ENCODE measurements at regions not wholly inside any gene's neighbourhood (a gene's known extent, or its start where the extent isn't known, plus 50 kb on each side); places are given as distances from the start of the nearest gene placed in this dataset.
A peak's percentile ranks its signal among the peaks of the same experiment; 100 is the strongest.
"Not testable (repeated sequence)": the region's sequence is repeated elsewhere in the genome, so short reads cannot be mapped to it uniquely, and the experiment has no call there.

DNA sequence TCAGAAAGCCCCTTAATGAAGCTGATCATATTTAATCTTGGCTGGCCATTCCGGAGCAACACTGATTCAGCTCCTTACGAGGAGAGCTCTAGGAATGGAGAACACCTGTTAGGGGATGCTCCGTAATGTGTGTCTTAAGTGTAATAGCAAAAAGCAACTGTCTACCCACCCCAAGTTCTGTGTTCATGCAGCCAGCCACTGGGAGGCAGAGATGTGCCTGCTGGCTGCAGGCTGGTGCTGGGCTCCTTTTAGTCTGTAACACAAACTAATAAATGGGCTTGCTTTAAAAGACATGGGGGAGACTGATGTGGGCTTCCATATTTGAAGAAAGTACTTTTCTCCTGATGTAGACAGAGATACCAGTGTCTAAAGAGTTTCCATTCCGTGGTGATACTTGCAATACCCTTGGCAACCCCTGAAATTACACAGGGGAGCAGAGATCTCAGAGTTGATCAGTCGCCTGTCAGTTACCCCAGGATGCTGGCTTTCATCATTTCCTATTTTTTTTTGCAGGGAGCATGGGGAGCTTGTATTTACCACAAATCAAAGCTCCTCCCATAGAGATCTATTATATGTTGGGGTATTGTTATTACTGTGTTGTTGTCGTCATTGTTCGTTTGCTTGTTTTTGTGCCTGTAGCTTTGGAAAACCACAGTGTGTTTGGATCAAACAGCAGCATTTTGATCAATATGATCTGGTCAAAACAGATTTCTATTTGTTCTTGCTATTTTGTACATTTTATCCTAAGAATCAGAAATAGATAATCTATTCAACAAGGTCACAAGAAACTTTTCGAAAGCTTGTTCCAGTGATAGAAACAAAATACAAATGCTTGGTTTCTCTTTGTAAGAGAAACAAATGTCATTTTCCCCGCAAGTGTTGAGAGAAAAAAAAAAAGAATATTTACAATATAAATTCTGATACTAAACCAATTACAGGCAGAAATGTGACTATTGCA lies 65.8 kb downstream of the MTX3 start:
- DNase-seq (ENCODE audit: low read depth) = peak; percentile 15

DNA sequence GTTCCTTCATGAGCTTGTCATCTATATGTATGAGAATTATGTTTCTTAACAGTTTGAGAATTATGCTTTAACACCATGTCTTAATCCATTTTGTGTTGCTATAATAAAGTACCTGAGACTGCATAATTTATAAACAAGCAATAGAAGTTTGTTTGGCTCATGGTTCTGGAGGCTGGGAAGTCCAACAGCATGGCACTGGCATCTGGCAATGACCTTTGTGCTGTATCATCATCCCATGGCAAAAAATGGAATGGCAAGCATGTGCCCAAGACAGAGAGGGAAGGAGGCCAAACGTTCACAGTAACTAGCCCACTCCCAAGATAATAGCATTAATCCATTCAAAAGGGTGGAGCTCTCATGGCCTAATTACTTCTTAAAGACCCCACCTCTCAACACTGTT lies 67.6 kb downstream of the MTX3 start:
- DNase-seq (ENCODE audit: low read depth) = no peak

DNA sequence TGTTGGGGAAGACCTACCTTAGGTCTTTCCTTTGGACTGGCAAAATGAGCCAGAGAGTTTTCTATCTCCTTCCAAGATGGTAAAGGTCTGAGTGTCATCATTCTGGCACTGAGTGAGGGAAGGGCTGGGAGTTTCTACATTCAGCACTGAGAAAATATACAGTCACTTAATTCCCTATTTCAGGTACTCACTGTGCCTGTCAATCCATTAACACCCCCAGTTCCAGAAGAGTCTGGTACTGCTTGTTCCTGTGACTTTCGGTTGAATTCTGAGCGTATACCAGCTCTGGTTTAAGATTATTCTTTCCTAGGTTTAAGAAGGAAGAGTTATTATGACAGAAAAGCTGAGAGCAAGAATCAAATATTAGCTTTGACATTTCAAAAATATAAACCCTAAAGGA lies 68.4 kb downstream of the MTX3 start:
- no peak for DNase-seq (ENCODE audit: low read depth)

DNA sequence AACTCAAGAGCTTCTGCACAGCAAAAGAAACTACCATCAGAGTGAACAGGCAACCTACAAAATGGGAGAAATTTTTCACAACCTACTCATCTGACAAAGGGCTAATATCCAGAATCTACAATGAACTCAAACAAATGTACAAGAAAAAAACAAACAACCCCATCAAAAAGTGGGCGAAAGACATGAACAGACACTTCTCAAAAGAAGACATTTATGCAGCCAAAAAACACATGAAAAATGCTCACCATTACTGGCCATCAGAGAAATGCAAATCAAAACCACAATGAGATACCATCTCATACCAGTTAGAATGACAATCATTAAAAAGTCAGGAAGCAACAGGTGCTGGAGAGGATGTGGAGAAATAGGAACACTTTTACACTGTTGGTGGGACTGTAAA lies 83.6 kb downstream of the MTX3 start:
- DNase-seq (ENCODE audit: low read depth) = not testable (repeated sequence)

DNA sequence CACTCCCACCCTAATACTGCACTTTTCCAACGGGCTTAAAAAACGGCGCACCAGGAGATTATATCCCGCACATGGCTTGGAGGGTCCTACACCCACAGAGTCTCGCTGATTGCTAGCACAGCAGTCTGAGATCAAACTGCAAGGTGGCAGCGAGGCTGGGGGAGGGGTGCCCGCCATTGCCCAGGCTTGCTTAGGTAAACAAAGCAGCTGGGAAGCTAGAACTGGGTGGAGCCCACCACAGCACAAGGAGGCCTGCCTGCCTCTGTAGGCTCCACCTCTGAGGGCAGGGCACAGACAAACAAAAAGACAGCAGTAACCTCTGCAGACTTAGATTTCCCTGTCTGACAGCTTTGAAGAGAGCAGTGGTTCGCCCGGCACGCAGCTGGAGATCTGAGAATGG lies 88.5 kb downstream of the MTX3 start:
- not testable (repeated sequence) for DNase-seq (ENCODE audit: low read depth)

DNA sequence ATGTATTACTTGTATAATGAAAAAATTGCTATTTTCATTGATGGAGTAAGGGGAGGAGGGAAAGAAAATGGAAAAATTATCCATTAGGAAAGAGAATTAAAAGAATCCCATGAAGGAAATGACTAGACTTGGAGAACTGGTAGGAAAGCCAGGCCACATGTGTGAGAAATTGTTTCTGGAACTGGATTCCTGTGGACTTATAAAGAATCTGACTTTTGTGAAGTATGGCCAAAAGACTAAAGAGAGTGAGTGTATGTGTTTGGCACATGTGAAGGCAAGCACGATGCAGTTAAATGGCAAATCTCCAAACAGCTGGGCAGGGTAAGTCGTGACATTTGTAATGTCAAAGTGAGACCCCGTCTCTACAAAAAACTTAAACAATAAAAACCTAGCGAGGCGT lies 89.4 kb downstream of the MTX3 start:
- DNase-seq (ENCODE audit: low read depth) = no peak

DNA sequence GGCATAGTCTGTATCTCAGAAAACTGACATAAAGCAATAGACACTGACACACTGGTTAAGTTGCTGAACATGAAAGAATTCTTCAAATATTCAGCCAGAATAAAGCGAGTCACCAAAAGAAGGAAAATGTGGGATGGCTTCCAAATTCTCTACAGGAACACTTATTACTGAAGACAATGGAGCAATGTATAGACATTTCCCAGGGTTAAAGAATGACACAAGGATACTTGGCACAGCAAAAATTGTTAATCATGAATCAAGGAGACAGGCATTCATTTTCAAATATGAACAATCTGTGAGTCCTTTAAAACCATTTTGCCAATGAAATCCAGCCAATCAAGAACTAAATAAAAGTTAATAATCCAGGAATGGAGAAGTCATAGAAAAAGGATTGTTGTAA lies 92.5 kb downstream of the MTX3 start:
- no peak for DNase-seq (ENCODE audit: low read depth)

DNA sequence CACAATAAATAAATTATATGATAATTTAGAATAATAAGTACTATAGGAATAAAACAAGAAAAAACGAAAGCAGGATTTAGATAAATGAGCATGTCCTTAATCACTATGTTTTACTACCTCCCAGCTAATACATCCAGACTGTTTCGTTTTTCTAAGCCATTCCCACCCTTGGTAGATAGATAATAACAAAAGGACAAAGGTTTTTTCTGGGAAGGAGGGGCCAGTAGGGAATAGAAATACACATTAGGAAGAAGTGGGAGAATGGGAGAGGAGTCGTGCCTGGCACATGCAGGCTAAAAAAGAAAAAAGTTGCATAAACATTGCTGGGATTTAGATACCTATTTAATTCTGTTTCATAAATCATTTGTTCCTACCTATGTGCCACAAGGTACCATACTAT lies 97.1 kb downstream of the MTX3 start:
- DNase-seq (ENCODE audit: low read depth) = no peak

DNA sequence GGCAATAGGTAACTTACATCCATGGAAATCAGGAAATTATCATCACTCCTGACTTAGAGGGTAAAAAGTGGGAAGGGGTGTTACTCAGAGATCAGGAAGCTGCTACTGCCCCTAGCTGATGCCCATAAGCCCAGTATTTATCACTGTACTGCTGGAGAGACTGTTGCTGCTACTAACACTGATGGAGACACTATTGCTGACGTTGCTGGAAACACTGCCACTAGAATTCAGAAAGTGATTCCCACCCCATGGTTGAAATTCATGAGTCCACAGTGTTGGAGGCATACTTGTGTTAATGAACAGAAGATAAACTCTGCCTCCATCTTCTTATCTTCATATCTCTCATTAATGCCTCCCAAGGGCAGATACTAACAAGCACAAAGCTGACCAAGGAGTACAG lies 97.6 kb downstream of the MTX3 start:
- DNase-seq (ENCODE audit: low read depth) = no peak

DNA sequence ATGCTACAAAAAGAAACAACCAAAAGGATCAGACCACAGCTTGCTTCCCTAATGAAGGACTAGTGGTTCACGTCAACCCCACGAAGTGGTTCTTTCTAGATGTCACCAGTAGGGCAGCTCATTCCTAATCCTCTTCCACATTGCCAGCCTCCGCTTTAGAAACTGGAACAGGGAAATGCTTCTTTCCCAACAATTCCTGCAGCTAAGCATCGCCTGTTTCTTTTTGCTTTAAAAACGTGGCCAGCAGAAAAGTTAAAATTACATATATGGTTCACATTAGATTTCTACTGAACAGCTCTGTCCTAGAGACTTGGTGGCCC lies 100.2 kb downstream of the MTX3 start:
- DNase-seq (ENCODE audit: low read depth) = no peak

DNA sequence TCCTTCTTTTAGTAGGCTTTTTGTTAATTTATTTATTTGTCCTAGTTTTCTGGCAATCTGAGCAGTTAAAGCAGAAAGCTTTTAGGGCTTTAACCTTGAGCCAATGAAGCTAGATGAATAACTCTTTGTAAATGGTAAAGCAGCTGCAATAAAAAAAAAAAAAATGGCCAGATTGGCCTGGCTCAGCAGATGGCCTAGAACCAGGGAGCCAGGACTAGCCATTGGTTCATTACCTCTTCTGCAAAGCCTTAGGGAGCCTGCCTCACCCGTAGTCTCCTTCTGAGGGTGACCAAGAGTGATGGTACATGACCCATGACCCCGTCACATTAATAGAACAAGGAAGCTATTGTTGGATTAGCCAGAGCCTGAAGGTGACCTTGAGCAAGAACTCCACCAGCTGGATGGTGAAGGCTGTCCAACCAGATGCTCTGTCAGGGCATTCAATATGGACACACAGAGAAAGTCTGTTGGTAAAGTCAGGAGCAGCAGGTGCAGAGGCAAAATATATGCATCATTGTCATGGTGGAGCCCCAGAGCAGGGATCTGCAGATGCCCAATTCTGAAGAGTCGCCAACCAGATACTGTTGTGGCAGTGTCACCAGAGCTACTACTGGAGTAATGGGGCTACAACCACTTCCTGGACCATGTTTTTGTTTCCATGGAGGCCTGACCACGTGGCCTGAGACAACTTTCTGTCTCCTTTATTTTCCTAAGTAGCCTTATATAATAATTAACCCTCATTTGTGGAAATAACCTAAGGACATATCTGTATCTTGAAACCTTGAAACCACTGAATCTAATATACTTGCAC lies 100.7 kb downstream of the MTX3 start:
- no peak for DNase-seq (ENCODE audit: low read depth)

DNA sequence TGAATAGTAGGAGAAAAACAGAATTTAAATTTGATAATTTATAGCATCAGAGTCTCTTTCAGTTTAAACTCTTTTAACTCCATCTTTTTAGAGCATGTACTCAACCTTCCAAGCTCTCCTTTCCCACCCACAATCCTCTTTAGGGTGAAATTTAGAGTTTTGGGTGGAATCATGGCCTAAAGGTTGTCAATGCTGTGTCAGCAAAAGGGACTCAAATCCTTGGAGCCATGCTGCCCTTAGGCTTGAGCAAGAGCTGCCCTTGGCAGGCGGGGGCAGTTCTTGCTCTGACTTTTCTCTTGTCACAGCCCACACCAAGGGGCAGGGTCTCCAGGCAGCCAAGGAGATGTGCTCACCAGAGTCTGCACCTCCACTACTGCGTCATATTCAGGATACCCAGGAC lies 102.4 kb downstream of the MTX3 start:
- no peak for DNase-seq (ENCODE audit: low read depth)

DNA sequence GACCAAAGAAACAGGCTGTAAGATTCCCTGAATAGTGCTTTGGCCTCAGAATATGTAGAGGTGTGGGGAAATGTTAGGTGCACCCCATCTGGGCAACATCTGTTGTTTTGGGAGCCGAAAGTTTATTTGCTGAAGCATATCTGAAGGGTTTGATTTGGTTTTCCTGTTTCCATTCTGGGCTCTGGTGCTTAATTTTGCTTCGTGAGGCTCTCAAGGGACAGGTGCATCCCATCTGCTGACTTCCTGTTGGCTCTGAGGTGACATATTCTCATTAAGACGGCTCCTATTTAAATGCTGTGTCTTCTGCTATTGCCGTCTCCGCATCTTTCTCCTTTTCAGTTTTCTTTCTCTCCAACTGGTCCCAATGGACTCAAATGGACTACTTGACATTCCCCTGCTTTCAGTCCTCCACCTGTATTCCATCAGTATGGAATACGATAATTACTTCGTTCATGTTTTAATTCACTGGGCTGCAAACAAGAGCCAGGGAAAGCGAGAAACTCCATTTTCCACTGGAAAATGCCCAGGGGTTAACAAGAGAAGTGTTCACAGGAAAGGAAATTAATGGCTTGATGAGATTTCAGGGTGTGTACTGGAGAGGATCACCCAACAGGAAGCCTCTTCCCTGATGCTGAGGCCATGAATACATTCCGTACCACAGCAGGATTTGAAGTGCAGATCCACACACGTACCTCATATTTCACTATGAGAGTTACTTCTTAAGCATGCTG lies 104.0 kb downstream of the MTX3 start:
- no peak for DNase-seq (ENCODE audit: low read depth)

DNA sequence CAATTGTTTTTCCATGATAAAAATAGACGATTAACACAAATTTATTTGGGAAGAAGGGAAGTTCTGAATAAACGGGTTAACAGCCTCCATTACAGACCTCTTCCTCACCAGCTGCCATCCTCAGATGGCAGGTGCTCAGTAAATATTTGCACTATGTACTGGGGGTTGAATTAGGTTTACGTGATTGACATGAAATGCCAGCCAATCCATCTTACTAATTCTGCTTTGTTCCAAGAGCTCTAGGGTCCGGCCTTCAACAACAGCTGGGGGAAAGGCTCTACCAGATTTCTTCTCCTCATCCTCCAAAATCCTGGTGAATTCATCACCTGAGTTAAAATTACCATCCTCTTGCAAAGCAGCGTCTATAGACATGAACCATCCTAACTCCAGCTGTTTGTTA lies 104.6 kb downstream of the MTX3 start:
- no peak for DNase-seq (ENCODE audit: low read depth)

DNA sequence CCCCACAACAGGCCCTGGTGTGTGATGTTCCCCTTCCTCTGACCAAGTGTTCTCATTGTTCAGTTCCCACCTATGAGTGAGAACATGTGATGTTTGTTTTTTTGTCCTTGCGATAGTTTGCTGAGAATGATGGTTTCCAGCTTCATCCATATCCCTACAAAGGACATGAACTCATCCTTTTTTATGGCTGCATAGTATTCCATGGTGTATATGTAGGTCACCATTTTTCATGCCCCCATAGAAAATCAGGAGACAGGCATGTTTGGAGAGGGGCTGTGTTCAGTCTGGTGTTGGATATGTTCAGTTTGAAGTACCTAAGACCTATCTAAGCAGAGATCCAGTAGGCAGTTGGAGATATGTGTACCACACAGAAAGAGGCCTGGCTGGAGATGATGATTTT lies 111.2 kb downstream of the MTX3 start:
- not testable (repeated sequence) for DNase-seq (ENCODE audit: low read depth)

DNA sequence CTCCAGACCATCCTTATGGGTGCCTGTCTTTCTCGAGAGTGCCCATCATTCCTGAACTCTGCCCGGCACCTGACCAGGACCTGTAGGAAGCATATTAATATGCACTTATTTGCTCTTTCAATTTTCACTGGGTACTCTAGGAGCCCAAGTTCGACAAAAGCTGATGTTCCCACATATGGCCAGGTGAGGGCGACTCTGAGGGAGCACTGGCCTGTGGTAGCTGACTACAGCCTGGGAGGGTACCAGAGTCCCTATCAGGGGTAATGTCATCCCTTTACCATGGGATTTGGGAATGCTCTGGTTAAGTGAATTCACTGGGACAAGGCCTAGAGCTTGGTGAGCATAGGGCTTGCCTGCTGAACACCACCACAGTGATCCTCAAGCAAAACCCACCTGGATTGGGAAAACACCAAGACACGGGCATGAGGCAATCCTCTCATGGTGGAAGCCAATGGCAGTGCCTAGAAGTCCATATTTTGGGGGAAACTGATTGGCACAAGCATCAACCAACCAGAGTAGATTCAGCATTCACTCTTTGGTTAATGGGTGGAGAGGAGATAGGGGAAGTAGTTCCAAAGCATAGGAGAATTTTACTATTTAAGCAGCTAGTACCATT lies 112.2 kb downstream of the MTX3 start:
- DNase-seq (ENCODE audit: low read depth) = no peak

DNA sequence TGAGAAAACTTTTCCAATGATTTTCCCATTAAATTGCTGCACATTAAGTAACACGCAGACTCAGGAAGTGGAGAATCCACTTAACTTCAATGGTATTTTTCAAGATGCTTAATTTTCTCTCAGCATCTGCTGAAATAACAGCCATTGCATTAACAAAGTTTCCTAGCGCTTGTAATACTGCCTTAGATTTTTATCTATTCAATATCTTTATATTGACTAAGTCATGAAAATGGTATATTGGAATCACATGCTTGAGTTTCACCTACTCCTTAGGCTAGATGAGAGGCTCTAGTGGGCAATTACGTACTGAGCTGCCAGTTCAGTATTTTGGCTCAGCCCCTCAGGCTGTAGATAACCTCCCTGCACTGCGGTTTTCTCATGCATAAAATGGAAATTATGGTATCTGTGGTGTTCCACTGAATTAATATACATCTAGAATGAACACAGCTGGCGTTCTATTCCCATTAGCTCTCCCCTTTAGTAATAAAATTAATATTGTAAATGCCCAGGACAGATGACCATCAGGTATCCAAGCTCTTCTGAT lies 112.9 kb downstream of the MTX3 start:
- no peak for DNase-seq (ENCODE audit: low read depth)

DNA sequence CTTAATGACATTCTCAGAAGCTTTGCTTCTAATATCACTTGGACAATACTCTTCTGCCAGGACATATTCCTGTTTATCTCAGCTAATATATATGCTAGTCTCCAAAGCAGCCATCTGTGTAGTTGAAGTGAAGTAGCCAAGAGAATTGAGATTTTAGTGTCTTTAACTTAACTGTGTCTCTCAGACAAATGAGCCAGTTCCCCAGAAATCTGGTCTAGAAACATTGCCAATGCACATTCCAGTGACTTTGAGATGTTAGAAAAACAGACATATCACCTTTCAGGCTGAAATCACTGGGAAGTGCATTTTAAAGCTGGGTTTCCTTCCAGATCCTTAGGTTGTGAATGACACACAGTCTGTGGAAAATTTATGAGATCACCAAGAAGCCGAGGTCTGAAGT lies 114.6 kb downstream of the MTX3 start:
- no peak for DNase-seq (ENCODE audit: low read depth)

DNA sequence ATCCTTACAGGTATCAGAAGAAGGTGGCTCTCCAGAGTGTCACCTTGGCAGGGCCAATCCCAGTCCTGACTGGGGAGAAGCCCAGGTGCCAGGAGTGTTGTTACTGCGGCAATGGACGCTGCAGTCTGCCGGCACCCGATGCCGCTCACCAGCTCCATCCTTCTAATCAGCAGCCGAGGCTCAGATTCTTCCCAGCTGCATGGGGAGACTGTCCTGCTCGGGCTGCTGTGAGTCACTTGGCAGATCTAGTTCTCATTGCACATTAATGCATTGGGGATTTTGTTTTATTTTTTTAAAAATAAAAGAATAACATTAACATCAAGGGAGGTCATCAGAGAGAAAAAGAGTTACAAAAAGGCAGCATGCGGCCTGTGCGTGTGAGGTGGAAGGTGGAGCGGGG lies 115.8 kb downstream of the MTX3 start:
- DNase-seq (ENCODE audit: low read depth) = no peak

DNA sequence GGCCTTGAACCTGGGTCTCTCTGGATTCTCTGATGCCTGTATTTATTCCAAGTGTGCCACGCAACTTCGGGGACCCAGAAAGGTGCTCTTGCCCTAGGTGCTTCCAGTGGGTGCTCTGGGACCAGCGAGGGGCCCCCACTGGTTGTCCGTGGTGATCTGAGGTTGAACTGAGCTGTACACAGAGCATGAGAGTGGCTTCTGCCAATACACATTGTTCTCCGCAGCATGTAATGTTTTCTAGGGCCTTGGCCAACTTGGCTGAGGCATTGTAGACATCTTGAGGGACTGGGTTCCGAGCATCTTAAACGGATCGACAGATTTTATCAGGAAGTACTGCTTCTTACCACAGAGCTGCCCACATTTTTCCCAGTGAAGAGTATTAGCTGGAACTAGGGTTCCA lies 117.9 kb downstream of the MTX3 start:
- DNase-seq (ENCODE audit: low read depth) = no peak

DNA sequence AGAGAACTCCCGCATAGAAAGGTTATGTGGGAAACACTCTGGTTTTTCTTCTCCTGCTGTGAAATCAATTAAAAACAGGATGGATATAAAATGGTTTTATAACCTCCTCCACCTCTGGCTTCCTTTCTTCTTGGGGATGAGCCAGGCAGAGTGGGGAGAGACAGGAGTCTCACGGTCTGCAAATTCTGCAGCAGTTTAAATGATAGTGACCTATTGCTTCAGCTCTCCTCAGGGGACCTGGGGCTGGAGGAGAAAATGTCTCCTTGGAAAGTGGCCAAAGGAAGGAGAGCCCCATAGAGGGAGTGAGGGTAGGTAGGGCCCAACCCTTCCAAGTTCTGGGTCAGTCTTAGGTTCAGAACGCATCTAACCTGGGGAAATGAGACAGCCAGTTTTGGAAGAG lies 118.8 kb downstream of the MTX3 start:
- DNase-seq (ENCODE audit: low read depth) = no peak

All from myocyte (in vitro differentiated cells).